ENCODE measurements at regions not wholly inside any gene's neighbourhood (a gene's known extent, or its start where the extent isn't known, plus 50 kb on each side); places are given as distances from the start of the nearest gene placed in this dataset.
"Not testable (repeated sequence)": the region's sequence is repeated elsewhere in the genome, so short reads cannot be mapped to it uniquely, and the experiment has no call there.

DNA sequence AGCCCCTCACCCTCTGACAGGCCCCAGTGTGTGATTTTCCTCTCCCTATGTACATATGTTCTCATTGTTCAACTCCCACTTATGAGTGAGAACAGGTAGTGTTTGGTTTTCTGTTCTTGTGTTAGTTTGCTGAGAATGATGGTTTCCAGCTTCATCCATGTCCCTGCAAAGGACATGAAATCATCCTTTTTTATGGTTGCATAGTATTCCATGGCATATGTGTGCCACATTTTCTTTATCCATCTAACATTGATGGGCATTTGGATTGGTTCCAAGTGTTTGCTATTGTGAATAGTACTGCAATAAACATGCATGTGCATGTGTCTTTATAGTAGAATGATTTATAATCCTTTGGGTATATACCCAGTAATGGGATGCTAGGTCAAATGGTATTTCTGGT is 223.7 kb upstream of the VLDLR start:
- DNase-seq: not testable (repeated sequence)

DNA sequence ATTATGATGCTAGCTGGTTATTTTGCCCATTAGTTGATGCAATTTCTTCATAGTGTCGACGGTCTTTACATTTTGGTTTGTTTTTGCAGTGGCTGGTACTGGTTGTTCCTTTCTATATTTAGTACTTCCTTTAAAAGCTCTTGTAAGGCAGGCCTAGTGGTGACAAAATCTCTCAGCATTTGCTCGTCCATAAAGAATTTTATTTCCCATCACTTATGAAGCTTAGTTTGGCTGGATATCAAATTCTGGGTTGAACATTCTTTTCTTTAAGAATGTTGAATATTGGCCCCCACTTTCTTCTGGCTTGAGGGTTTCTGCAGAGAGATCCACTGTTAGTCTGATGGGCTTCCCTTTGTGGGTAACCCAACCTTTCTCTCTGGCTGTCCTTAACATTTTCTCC is 219.8 kb upstream of the VLDLR start:
- DNase-seq: not testable (repeated sequence)

DNA sequence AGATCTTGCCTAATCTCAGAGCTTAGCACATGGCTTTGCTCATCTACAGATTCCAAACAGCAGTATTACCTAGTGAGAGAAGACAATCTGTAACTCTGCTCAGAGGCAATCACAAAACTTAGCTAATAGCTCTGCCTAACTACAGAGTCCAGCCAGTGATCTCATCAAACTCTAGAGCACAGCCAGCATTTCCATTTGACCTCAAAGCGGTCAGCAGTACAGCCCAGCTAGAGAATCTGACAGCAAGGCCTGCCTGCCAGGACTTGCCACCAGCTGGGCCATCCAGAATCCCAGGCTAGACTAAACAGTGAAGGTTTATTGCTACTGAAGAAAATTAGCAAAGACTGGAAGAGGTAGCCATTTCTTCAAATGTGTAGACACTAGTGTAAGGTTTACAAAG is 217.9 kb upstream of the VLDLR start:
- DNase-seq: no peak

DNA sequence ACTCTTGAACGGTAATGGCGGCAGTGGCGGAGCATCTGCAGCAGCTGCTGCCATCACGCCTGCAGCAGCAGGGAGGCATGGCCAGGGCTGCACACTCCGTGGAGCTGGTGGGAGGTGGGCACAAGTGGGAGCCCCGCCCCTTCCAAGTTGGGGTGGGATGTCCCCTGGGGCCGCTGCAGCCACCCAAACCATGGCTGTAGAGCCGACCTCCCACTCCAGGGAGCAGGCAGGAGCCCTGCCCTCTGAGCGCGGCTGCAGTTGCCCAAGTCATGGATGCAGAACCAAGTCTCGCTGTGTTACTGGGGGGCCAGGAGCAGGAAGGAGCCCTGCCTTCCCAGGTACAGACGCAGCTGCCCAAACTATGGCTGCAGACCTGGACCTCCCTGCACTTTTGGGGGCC is 215.3 kb upstream of the VLDLR start:
- no peak for DNase-seq

DNA sequence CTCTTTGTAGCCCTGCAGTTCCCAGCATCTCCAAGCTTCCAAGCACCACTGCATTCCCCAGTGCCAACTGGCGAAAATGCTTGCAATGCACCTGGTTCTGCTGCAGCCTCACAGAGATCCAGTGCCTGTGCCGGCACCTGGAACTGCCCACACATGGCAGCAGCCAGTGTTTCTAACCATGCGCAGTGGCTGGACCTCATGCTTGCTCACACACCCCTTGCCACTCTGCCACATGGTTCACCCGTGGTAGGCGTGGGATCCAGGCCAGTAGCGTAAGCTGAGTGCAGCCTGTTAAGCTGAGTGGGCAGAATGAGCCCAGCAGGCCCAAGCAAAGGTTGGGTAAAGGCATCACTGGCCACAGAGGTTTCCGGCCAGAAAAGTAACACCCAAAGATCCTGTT is 214.1 kb upstream of the VLDLR start:
- no peak for DNase-seq

DNA sequence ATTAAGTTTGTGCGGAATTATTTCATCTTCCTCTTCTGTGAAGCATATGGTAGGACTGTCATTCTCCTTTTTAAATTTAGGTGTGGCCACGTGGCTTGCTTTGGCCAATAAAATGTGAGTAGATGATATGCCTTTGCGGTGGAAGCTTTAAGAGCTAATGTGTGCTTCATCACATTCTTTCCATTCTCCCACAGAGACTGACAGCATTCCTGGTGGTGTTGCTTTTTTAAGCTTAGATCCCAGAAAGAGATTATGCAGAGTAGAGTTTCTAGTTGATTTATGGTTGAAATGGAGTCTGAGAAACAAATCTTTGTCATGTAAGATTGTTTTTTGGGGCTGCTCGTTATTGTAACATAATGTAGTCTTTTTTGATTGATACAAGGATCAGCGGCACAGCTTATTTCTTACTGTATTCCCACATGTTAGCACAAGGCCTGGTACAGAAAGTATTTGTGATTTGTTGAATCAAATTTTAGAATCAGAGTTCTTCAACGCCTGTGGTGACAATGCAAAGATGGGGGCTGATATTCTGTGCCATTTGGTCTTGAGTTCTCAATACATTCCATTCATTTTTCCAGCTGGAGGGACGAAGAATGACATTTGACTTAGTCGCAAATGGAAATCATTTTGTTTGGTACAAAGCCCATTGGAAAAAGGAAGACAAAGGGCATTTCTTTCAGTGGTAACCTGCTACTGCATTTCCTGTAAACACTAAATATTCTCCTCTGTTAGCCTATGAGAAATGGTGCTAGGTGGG is 209.9 kb upstream of the VLDLR start:
- no peak for DNase-seq

DNA sequence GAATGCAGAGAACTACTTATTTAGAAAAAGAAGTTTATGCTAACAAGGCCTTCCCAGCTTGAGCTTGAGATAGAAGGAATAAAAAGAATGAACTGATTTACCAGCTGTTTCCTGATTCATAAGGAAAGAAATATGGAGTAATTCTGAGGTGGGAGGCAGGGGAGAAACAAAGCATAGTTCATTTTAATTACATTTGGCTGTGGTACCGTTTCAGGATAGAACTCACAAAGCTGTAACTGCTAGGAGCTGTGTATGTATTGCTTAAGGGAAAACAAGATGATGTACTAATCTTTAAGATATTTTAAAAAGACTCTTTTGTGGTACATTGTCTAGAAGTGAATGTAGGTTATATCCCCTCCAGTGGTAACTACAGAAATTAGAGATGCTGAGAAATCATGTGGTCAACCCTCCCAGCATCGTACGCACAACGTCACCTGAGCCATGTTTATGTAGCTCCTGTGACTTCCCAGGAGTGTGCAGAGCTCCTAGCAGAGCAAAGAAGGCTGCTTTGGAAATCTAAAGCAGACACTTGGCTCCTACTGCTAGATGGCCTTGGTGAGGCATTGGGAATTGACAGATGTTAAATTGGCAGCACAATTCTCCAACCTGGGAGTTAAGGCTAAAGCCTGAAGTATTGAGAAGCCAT is 208.3 kb upstream of the VLDLR start:
- no peak for DNase-seq

DNA sequence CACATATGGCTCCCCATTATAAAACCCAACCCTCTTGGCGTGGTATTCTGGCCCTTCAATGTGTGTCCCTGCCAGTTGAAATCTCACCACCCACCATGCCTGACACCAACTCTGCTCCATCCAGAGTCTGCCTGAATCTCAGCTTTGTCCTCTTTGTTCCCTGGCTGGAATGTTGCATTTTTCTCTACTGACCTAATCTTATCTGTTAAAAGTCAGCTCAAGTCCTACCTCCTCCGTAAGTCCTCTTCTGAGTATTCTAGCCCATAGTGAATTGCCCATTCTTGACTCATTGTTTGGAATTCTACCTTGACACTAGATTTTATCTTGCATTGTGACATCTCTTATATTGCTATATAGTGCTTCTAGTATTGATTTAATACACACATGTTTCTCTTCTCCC is 207.1 kb upstream of the VLDLR start:
- DNase-seq: no peak

DNA sequence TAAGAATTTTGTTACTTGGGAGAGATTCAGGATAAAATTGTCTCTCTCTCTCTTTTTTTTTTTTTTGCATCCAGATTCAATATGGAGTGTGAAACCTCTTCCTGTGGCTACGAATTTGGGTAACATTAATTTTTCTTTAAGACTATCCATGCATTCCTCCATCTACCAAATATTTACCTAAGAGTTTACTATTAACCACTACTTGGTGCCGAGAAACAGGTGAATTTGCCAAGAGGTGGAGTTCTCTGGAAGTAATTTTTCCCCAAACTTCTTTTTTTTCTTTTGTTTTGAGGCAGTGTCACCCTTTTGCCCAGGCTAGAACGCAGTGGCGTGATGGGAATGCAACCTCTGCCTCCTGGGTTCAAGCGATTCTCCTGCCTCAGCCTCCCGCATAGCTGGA is 206.3 kb upstream of the VLDLR start:
- no peak for DNase-seq

DNA sequence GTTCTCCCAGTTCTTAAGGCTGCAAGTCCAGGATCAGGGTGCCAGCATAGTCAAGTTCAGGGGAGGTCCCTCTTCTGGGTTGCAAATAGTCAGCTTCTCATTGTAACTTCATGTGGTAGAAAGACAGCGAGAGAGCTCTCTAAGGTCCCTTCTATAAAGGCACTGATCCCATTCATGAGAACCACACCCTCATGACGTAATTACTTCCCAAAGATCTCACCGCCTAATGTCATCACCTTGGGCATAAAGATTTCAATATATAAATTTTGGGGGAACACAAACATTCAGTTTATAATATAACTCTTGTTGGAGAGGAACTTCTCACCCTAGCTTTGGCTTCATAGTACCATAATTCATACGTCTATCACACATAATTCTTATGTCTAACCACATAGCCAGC is 203.9 kb upstream of the VLDLR start:
- DNase-seq: no peak

DNA sequence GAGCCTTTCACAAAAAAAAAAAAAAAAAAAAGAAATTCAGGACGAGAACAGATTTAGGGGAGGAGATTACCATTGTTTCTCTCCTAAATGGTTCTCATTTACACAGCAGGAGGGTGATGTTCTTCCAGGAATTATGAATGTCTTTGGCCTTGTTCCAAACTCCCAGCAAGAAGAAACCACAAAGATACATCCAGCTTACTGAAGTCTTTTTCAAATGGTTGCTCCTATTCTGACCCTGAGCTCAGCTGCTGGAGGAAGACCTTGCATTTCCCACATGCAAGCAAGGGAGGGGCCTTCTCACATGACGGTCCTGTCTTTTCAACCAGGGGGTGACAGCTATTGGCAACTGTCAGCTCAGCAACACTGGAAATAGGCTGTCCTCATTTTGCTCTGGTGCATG is 203.0 kb upstream of the VLDLR start:
- no peak for DNase-seq

DNA sequence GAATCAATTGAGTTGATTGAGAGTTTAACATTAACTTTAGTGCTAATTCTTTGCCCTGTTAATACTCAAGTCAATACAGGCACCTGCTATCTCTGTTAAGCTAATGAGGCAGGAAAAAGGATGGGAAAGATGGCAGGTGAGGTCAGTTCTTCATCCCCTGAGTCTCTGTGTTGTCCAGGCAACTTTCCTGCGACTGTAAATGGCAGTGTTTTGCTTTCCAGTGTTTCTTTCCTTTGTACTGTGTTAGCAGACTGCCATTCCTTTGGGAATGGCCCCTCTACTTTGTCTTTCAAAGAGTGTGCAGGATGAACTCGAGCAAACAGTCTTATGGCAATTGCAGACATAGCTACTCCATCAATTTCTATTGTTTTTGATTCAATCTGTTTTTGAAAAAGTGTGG is 202.2 kb upstream of the VLDLR start:
- no peak for DNase-seq

DNA sequence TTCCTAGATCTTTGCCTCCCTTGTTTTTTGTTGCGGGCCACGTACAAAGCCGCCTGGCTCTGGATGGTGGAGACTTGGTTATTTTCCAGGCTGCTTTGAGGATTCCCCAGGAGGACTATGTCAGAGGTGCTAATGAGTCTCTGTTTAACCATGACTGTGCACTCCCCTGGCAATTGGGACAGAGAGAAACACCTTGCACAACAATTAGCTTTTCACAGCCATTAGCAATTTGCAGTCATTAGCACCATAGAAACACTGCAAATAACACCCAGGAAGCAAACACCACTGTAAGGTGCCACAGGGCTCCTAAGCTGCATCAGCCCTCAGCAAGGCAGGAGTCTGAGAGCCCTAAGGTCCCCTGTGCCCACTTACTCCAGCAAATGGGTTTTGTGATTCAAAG is 201.0 kb upstream of the VLDLR start:
- no peak for DNase-seq

DNA sequence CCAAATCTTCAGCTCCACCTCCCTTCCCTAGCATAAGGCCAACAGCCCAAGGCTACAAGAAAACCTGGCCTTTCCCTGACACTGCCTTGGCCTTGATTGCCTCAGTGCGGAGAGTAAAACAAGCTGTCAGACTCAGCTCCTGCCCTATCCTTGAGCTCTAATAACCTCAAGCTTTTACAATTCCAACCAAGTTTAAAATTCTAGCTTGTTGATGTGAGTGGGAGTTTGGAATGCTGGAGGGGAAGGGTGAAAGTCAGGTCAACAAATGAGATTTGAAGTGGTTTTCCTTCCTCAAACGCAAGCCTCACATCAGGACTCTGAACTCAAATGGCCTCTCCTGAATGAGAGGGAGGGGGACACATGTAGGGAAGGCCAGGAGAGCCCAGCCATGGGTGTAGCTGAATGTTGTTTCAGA is 197.0 kb upstream of the VLDLR start:
- no peak for DNase-seq

DNA sequence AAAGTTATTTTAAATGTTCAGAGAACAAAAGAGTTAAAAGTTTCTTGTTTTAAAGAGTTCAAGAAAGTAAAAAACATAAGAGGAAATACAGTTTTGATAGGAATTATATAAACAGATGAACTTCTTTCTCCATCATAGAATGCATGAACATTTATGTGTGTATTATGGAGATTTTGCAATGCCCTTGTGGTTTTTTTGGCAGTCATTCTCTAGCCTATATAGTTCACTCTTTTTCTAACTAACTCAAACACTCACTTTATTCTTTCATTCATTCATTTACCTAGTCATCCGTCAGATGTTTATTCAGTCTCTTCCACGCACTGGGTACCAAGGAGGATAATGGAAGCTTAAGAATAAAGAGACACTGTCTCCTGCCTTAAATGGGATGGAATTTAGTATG is 195.9 kb upstream of the VLDLR start:
- DNase-seq: no peak

DNA sequence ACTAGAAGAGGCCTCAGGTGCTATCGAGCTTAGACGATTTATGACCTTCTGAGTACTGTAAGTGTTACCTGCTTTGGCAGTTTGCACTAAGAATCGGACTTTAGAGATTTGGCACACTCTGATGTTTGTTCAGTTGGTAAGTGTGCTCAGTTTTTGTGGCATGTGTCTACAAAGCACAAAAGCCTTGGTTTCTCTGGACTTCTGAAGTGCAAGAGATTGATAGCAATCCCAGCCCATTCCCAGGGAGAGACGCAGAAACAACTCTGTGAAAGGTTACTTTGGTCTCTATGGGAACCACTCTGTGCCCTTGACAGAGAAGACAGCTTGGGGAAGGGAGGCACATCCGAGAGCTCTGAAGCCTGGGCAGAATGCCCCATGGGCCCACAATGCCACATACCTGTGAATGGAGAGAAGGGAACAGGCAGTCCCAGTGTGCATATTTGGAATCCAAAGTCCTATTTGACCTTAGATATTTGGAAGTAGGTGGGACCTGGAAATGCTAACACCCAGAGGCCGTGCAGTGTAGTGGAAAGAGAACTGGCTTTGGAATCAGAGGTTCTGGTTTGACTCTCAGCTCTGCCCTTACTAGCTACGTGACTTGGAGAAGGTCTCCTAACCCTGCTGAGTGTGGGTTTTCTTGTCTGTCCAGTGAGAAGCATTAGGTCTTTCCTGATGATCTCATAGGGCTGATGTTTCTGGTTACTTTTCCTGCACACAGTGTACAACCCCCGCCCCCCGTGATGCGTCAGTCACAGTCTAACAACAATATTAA is 194.3 kb upstream of the VLDLR start:
- no peak for DNase-seq

DNA sequence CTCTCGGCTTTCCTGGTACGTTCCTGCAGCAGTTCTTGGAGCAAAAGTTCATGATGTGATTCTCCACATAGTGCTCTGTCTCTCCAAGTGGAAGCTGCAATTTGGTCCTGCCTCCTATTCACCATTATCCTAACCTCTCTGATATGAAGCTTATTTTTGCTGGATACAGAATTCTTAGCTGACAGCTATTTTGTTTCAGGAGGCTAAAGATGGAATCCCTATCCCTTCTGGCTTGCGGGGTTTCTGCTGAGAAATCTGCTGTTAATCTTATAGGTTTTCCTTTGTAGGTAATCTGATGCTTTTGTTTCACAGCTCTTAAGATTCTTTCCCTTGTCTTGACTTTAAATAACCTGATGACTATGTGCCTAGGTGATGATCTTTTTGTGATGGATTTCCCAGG is 181.6 kb upstream of the VLDLR start:
- DNase-seq: no peak

DNA sequence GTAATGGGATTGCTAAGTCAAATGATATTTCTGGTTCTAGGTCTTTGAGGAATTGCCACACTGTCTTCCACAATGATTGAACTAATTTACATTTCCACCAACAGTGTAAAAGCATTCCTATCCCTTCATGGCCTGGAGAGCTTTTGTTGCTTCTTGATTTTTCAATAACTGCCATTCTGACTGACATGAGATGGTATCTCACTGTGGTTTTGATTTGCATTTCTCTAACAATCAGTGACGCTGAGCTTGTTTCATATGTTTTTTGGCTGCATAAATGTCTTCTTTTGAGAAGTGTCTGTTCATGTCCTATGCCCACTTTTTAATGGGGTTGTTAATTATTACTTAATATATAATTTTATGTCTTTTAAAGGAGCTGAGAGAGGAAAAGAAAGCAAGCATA is 177.7 kb upstream of the VLDLR start:
- DNase-seq: not testable (repeated sequence)

DNA sequence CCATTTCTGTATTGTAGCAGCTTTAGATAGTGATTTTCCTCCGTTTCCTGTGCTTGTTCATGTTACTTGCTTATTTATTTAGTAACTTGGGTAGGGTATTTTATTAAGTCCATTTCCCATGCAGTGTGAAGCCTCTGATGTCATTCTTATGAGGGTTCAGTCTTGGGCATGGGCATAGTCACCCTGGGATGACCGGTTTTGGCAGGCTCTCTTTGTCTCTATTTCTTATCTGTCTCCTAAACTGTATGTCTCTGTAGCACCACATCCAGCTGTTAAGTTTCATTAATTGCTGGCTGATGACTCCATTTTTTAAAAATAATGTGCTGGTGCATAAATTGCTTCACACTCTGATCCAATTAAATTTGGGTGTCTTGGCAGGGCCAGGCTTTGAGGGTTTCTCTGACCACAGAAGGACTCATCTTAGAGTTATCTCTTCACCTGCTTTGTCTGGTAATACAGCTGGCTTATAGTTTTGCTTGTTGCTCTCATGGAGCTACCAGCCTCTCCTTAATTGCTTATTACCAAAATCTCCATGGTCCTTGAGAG is 173.3 kb upstream of the VLDLR start:
- DNase-seq: no peak

DNA sequence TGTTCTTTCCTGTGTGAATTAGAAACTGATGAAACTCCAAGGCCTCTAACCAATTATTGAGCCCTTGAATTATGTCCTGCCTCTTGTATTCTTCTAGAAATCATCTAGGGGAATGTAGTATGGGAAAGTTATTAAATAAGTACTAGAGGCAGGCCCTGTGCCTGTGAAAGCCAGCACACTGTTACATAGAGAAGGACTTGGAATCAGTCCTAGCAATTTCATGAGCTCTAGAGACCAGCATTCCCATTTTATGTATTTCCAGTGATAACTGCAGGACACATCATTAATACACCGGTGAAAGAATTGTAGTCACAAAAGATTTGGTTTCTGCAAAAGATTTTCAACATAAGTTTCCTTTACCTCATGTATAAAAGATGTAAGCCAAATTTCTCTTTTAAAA is 168.5 kb upstream of the VLDLR start:
- DNase-seq: no peak

DNA sequence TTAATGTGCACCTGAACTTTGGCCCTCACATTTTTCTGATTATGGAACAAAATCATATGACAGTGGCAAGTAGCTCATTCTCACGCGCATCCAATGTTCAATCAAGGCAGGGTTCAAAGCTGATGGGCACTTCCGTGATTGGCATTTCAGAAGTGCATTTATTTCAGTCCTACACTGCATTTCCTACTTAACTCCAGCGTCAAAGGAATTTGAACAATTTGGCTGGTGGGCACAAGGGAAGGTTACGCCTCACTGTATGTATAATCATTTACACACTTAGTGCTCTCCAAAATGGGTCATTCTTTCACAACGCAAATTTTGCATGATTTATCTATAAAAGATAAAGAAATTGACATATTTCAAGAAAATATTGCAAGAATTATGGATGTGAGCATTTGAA is 167.9 kb upstream of the VLDLR start:
- DNase-seq: no peak

DNA sequence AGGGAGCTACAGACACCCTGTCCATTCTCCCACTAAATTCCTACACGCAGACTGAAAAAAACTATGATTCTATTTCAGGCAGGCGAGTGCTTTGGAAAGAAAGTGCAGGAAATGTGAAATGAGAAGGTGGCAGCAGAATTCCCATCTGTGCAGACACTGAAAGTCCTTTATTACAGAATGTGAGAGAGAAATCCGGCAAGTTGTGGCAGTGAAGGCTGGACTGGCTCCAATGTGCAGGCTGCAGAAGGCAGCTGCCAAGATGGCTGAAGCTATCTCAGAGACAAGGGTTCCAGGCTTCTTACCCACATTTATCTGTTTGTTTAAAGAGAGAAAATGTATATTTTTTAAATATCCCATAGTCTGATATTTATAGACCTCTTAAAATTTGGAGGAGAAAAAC is 161.8 kb upstream of the VLDLR start:
- no peak for DNase-seq

DNA sequence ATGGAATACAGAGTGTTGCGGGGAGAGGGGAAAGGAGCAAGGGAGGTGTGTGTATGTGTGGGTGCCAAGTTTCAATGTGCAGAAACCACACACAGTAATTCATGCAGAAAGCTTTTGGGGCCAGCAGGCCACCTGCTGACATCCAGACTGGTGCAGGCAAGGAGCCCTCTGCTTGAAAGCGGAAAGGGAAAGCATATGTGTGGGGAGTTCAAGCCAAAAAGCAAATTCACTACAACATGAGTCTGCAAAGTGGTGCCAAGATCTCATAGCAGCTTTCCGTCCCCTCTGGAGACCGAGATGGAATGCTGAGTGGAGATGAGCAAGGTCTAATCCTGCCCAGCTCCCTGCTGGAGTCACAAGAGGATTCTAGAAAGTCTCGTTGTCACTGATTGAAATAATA is 159.7 kb upstream of the VLDLR start:
- DNase-seq: no peak

DNA sequence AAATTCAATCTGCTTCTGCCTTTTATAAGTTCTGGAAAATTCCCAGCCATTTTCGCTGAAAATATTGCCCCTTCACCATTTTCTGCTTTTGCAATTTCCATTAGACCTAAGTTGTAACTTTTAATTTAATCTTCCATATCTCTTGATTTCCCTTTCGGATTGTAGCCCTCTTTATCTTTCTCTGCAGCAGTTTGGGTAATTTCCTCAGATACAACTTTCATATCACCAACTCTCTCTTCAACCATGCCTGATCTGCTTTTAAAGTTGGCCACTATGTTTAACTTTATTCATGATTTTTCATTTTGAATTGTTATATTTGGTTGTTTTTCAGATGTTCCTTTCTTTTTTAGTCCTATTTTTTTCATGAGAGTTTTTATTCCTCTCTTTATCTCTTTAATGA is 157.0 kb upstream of the VLDLR start:
- DNase-seq: no peak

All from activated CD4-positive, alpha-beta T cell treated with anti-CD3 and anti-CD28 coated beads, Interleukin-2, amount 50 U/mL, for 48 hours (primary cell).